ENCODE measurements at regions not wholly inside any gene's neighbourhood (a gene's known extent, or its start where the extent isn't known, plus 50 kb on each side); places are given as distances from the start of the nearest gene placed in this dataset.

- no peak overlapping the region for H3K4me3 ChIP-seq (ENCODE audit: low read depth in 1 of 2, low read length in 1 of 2)
- no peaks in the 10 kb centered on the region for H3K36me3 ChIP-seq
- peaks cover 22% of the 10 kb centered on the region for H3K27me3 ChIP-seq
- TF ChIP-seq CTCF (IDR thresholded peaks at IDR 0.05) = no peak
- no peaks in the 10 kb centered on the region for H3K4me1 ChIP-seq (ENCODE audit: control insufficient read depth in 1 of 2, insufficient read depth in 1 of 2, low read depth in 1 of 2, low read length in 1 of 2)
- no peaks in the 10 kb centered on the region for H3K9me3 ChIP-seq
- H3K27ac ChIP-seq = no peak overlapping the region
Observed at GRCh38 chr10:110376021-110376766, 71.5 kb upstream of the SMNDC1 start.

GRCh38 chr10:110376767-110377160 is 72.0 kb upstream of the SMNDC1 start:
- Histone ChIP-seq H3K27me3 (peaks cover 22% of the 10 kb centered on the region), H3K27ac (no peak overlapping the region), H3K4me1 (ENCODE audit: control insufficient read depth in 1 of 2, insufficient read depth in 1 of 2, low read depth in 1 of 2, low read length in 1 of 2) (no peaks in the 10 kb centered on the region), H3K9me3 (no peaks in the 10 kb centered on the region), H3K4me3 (ENCODE audit: low read depth in 1 of 2, low read length in 1 of 2) (no peak overlapping the region), H3K36me3 (no peaks in the 10 kb centered on the region)
- no peak for TF ChIP-seq CTCF (IDR thresholded peaks at IDR 0.05)

GRCh38 chr10:110378006-110378405 is 73.3 kb upstream of the SMNDC1 start:
- TF ChIP-seq CTCF (IDR thresholded peaks at IDR 0.05) = no peak
- Histone ChIP-seq H3K9me3 (no peaks in the 10 kb centered on the region), H3K4me3 (ENCODE audit: low read depth in 1 of 2, low read length in 1 of 2) (no peak overlapping the region), H3K36me3 (no peaks in the 10 kb centered on the region), H3K27me3 (peaks cover 22% of the 10 kb centered on the region), H3K4me1 (ENCODE audit: control insufficient read depth in 1 of 2, insufficient read depth in 1 of 2, low read depth in 1 of 2, low read length in 1 of 2) (no peaks in the 10 kb centered on the region), H3K27ac (no peak overlapping the region)

GRCh38 chr10:110378533-110379108 is 73.9 kb upstream of the SMNDC1 start:
- Histone ChIP-seq H3K4me1 (ENCODE audit: control insufficient read depth in 1 of 2, insufficient read depth in 1 of 2, low read depth in 1 of 2, low read length in 1 of 2) (no peaks in the 10 kb centered on the region), H3K9me3 (no peaks in the 10 kb centered on the region), H3K4me3 (ENCODE audit: low read depth in 1 of 2, low read length in 1 of 2) (no peak overlapping the region), H3K27me3 (peaks cover 22% of the 10 kb centered on the region), H3K36me3 (no peaks in the 10 kb centered on the region), H3K27ac (no peak overlapping the region)
- no peak for TF ChIP-seq CTCF (IDR thresholded peaks at IDR 0.05)

GRCh38 chr10:110379831-110380230 is 75.1 kb upstream of the SMNDC1 start:
- no peak for TF ChIP-seq CTCF (IDR thresholded peaks at IDR 0.05)
- no peak overlapping the region for H3K27ac ChIP-seq
- H3K4me3 ChIP-seq (ENCODE audit: low read depth in 1 of 2, low read length in 1 of 2) = no peak overlapping the region
- H3K4me1 ChIP-seq (ENCODE audit: control insufficient read depth in 1 of 2, insufficient read depth in 1 of 2, low read depth in 1 of 2, low read length in 1 of 2) = no peaks in the 10 kb centered on the region
- no peaks in the 10 kb centered on the region for H3K36me3 ChIP-seq
- peaks cover 22% of the 10 kb centered on the region for H3K27me3 ChIP-seq
- H3K9me3 ChIP-seq = no peaks in the 10 kb centered on the region
